ENCODE measurements at regions not wholly inside any gene's neighbourhood (a gene's known extent, or its start where the extent isn't known, plus 50 kb on each side); places are given as distances from the start of the nearest gene placed in this dataset.

DNA sequence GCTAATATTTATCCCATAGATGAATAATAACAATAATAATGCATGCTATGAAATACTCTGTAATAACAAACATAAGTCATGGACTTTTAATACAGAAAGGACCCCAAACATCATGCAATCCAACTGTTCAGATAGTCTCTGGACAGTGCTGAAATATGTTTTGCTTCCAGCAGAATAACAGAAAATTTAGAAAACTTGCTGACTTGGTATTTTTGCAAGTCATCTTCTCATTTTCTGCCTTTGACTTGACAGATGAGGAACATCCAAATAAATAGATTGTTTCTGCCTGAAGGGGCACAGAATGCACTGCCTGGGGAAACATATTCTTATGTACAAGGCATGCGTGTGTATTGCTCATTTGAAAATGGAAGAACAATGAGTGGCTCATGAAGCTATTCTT, 442.4 kb upstream of the GRM7 start:
- H3K36me3 ChIP-seq (ENCODE audit: insufficient read depth, low read length), result no peaks in the 10 kb centered on the region
- no peaks in the 10 kb centered on the region for H4K20me1 ChIP-seq (ENCODE audit: insufficient read depth)
- H3K27me3 ChIP-seq (ENCODE audit: insufficient read depth, low read depth, low read length), result no peaks in the 10 kb centered on the region
- TF ChIP-seq SMC3 (conservative IDR thresholded peaks at IDR 0.05; ENCODE audit: poor library complexity) (no peak), RAD21 (conservative IDR thresholded peaks at IDR 0.05) (no peak), MXI1 (conservative IDR thresholded peaks at IDR 0.05; ENCODE audit: poor library complexity, severe bottlenecking) (no peak), TAF1 (IDR thresholded peaks at IDR 0.05; ENCODE audit: low read depth) (no peak), POLR2AphosphoS5 (IDR thresholded peaks at IDR 0.05) (no peak), EP300 (conservative IDR thresholded peaks at IDR 0.05; ENCODE audit: poor library complexity, severe bottlenecking) (no peak), EZH2 (IDR thresholded peaks at IDR 0.05; ENCODE audit: borderline replicate concordance, insufficient read depth, low read length, poor library complexity, severe bottlenecking) (no peak)
- TF ChIP-seq, protein P1, sequence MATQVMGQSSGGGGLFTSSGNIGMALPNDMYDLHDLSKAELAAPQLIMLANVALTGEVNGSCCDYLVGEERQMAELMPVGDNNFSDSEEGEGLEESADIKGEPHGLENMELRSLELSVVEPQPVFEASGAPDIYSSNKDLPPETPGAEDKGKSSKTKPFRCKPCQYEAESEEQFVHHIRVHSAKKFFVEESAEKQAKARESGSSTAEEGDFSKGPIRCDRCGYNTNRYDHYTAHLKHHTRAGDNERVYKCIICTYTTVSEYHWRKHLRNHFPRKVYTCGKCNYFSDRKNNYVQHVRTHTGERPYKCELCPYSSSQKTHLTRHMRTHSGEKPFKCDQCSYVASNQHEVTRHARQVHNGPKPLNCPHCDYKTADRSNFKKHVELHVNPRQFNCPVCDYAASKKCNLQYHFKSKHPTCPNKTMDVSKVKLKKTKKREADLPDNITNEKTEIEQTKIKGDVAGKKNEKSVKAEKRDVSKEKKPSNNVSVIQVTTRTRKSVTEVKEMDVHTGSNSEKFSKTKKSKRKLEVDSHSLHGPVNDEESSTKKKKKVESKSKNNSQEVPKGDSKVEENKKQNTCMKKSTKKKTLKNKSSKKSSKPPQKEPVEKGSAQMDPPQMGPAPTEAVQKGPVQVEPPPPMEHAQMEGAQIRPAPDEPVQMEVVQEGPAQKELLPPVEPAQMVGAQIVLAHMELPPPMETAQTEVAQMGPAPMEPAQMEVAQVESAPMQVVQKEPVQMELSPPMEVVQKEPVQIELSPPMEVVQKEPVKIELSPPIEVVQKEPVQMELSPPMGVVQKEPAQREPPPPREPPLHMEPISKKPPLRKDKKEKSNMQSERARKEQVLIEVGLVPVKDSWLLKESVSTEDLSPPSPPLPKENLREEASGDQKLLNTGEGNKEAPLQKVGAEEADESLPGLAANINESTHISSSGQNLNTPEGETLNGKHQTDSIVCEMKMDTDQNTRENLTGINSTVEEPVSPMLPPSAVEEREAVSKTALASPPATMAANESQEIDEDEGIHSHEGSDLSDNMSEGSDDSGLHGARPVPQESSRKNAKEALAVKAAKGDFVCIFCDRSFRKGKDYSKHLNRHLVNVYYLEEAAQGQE (IDR thresholded peaks at IDR 0.05; ENCODE audit: borderline replicate concordance), result no peak
- TF ChIP-seq, protein P2, sequence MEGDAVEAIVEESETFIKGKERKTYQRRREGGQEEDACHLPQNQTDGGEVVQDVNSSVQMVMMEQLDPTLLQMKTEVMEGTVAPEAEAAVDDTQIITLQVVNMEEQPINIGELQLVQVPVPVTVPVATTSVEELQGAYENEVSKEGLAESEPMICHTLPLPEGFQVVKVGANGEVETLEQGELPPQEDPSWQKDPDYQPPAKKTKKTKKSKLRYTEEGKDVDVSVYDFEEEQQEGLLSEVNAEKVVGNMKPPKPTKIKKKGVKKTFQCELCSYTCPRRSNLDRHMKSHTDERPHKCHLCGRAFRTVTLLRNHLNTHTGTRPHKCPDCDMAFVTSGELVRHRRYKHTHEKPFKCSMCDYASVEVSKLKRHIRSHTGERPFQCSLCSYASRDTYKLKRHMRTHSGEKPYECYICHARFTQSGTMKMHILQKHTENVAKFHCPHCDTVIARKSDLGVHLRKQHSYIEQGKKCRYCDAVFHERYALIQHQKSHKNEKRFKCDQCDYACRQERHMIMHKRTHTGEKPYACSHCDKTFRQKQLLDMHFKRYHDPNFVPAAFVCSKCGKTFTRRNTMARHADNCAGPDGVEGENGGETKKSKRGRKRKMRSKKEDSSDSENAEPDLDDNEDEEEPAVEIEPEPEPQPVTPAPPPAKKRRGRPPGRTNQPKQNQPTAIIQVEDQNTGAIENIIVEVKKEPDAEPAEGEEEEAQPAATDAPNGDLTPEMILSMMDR (IDR thresholded peaks at IDR 0.05; ENCODE audit: poor library complexity, severe bottlenecking), result no peak
- H3K9me2 ChIP-seq (ENCODE audit: insufficient read depth, low read length), result no peaks in the 10 kb centered on the region
- H3K9ac ChIP-seq (ENCODE audit: low read length), result no peak overlapping the region
- no peak overlapping the region for H3K27ac ChIP-seq (ENCODE audit: low read length)
- H3K79me2 ChIP-seq (replicated peaks; ENCODE audit: insufficient read depth, low read length), result no peaks in the 10 kb centered on the region
- no peaks in the 10 kb centered on the region for H3F3A ChIP-seq (ENCODE audit: insufficient read depth, low read length, poor library complexity, severe bottlenecking)
- H3K9me3 ChIP-seq (ENCODE audit: low read length), result no peaks in the 10 kb centered on the region
- no peak overlapping the region for H3K4me2 ChIP-seq (ENCODE audit: low read length)
- no peak overlapping the region for H3K4me3 ChIP-seq (ENCODE audit: low read length)
- no peak overlapping the region for H2AFZ ChIP-seq (ENCODE audit: low read depth, low read length)

DNA sequence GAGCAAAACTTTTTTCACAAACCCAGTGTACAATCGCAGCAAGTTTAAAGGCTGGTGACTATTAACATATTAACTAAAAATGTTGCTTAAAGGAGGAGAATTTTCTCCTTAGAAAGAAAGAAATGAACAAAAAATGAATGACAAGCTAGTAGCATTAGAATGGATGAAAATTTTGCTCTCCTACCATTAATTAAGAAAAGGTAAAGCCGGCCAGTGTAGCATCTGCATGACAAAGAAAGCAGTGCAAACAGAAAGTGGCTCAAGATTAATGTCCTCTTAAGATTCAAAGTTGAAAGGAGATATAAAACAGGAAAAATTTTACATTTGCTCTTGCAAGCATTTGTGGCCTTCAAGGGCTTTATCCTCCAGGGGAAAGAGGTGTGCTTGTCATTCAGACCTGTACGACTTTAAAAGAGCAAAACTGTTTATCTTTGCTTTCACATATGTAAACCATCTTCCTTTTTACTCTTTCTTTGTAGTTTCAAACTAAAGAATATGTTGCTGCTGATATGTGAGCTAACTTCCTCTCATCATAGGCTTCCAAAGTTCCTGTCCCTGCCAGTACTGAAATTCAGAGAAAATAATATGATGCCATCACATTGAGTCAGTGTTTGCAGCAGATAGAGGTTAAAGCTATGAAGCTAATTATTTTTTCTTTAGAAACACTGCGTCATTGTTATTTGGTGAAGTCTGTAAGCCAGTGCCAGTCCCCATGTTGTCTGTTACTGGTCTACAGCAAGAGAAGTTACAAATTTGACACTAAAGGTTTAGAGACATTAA, 439.1 kb upstream of the GRM7 start:
- Histone ChIP-seq H3F3A (ENCODE audit: insufficient read depth, low read length, poor library complexity, severe bottlenecking) (no peaks in the 10 kb centered on the region), H3K9me2 (ENCODE audit: insufficient read depth, low read length) (no peaks in the 10 kb centered on the region), H3K27me3 (ENCODE audit: insufficient read depth, low read depth, low read length) (no peaks in the 10 kb centered on the region), H3K9me3 (ENCODE audit: low read length) (no peaks in the 10 kb centered on the region), H2AFZ (ENCODE audit: low read depth, low read length) (no peak overlapping the region), H3K9ac (ENCODE audit: low read length) (no peak overlapping the region), H4K20me1 (ENCODE audit: insufficient read depth) (no peaks in the 10 kb centered on the region), H3K27ac (ENCODE audit: low read length) (no peak overlapping the region), H3K36me3 (ENCODE audit: insufficient read depth, low read length) (no peaks in the 10 kb centered on the region), H3K4me3 (ENCODE audit: low read length) (no peak overlapping the region), H3K4me2 (ENCODE audit: low read length) (no peak overlapping the region), H3K79me2 (replicated peaks; ENCODE audit: insufficient read depth, low read length) (no peaks in the 10 kb centered on the region)
- TF ChIP-seq, protein P1 (IDR thresholded peaks at IDR 0.05; ENCODE audit: borderline replicate concordance), result no peak
